ENCODE measurements at regions not wholly inside any gene's neighbourhood (a gene's known extent, or its start where the extent isn't known, plus 50 kb on each side); places are given as distances from the start of the nearest gene placed in this dataset.

- TF ChIP-seq CTCF (IDR thresholded peaks at IDR 0.05), result no peak
- TF ChIP-seq POLR2A (IDR thresholded peaks at IDR 0.05), result no peak
These were observed 133.6 kb upstream of the MYO16 start for GRCh38 chr13:108495646-108496361.

Measured in testis (tissue), 2 donors.